Endothelial cell (in vitro differentiated cells): ENCODE measurements at regions not wholly inside any gene's neighbourhood (a gene's known extent, or its start where the extent isn't known, plus 50 kb on each side); places are given as distances from the start of the nearest gene placed in this dataset.

Source experiments
- DNase-seq: peaks from one replicate; pipeline ENCODE4 v3.0.0; 2021; ENCODE audit warnings: low spot score
- H3K27ac Mint-ChIP-seq: one replicate; pipeline ENCODE4 v1.8.0; 2021; ENCODE audit warnings: mixed read lengths, inconsistent platforms; ENCODE audit not compliant: unreplicated experiment
- H3K27me3 Mint-ChIP-seq: one replicate; pipeline ENCODE4 v1.8.0; 2021; ENCODE audit warnings: mild to moderate bottlenecking, moderate library complexity, mixed read lengths, inconsistent platforms; ENCODE audit not compliant: unreplicated experiment
- H3K36me3 Mint-ChIP-seq: one replicate; pipeline ENCODE4 v1.8.0; 2021; ENCODE audit warnings: mild to moderate bottlenecking, low read depth, mixed read lengths, inconsistent platforms; ENCODE audit not compliant: unreplicated experiment
- H3K4me1 Mint-ChIP-seq: one replicate; pipeline ENCODE4 v1.8.0; 2021; ENCODE audit warnings: mild to moderate bottlenecking, mixed read lengths, inconsistent platforms; ENCODE audit not compliant: unreplicated experiment
- H3K4me3 Mint-ChIP-seq: one replicate; pipeline ENCODE4 v1.8.0; 2021; ENCODE audit warnings: mild to moderate bottlenecking, mixed read lengths, inconsistent platforms; ENCODE audit not compliant: unreplicated experiment
- H3K9me3 Mint-ChIP-seq: one replicate; pipeline ENCODE4 v1.8.0; 2021; ENCODE audit warnings: mixed read lengths, inconsistent platforms; ENCODE audit not compliant: unreplicated experiment
- TF ChIP-seq, protein P1 (sequence below): fragments of 200-600 bp; sonication (generic); IDR thresholded peaks from one replicate; pipeline ENCODE4 v1.5.0; 2021; ENCODE audit warnings: antibody characterized with exemption; ENCODE audit not compliant: unreplicated experiment

DNA sequence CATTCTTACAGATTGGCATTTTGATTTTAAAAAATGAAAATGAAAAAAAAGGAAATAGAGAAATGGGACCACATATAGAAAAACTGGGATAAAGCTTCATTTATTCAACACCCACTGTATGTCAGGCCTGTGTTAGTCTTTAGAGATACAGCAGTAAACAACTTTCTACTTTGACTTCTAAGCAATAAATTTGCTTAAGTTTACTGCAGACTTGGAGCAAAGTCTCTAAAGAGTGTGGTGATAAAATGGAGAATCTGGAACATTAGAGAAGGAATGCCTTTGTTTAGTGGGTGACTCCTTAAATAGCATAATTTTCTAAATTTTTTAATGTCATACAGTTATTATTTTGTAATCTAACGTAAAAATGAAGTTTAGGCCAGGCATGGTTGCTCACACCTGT lies 80.7 kb upstream of the CNKSR3 start:
- TF ChIP-seq, protein P1, sequence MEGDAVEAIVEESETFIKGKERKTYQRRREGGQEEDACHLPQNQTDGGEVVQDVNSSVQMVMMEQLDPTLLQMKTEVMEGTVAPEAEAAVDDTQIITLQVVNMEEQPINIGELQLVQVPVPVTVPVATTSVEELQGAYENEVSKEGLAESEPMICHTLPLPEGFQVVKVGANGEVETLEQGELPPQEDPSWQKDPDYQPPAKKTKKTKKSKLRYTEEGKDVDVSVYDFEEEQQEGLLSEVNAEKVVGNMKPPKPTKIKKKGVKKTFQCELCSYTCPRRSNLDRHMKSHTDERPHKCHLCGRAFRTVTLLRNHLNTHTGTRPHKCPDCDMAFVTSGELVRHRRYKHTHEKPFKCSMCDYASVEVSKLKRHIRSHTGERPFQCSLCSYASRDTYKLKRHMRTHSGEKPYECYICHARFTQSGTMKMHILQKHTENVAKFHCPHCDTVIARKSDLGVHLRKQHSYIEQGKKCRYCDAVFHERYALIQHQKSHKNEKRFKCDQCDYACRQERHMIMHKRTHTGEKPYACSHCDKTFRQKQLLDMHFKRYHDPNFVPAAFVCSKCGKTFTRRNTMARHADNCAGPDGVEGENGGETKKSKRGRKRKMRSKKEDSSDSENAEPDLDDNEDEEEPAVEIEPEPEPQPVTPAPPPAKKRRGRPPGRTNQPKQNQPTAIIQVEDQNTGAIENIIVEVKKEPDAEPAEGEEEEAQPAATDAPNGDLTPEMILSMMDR, result no peak
- Mint-ChIP-seq H3K4me1 (no peaks in the 10 kb centered on the region), H3K4me3 (no peak overlapping the region), H3K9me3 (no peaks in the 10 kb centered on the region), H3K27ac (no peak overlapping the region), H3K27me3 (peaks cover 2% of the 10 kb centered on the region), H3K36me3 (no peaks in the 10 kb centered on the region)
- DNase-seq, result no peak

DNA sequence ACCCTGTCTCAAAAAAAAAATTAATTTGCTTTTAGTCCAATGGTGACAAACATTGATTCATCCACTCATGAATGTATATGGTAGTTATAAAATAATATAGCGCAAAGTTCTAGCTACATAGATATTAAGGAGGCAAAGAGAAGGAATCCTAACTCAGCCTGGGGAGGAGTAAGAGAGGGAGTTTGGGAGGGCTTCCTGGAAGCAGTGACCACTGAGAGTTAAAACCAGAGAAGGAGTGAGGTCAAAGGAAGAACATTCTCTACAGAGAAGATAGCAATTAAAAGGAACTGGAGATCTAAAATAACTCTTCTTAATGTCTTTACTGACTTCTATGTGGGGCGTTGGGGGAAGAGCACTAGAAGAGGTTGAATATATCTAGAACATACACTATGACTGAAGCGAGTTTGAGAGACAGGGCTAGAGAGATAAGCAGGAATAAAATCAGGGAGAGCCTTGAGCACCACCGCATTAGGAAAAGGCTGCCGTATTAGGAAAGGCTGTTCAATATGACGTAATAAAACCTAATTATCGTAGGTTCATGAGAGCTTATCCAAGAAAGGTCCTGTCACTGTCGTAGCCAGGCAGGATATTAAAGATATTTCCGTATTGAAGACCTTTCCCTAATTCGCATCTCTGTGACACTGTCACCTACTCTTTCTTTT lies 81.8 kb upstream of the CNKSR3 start:
- DNase-seq, result no peak
- Mint-ChIP-seq H3K36me3 (no peaks in the 10 kb centered on the region), H3K4me1 (no peaks in the 10 kb centered on the region), H3K9me3 (no peaks in the 10 kb centered on the region), H3K27ac (no peak overlapping the region), H3K27me3 (peaks cover 2% of the 10 kb centered on the region), H3K4me3 (no peak overlapping the region)
- TF ChIP-seq, protein P1, result no peak

DNA sequence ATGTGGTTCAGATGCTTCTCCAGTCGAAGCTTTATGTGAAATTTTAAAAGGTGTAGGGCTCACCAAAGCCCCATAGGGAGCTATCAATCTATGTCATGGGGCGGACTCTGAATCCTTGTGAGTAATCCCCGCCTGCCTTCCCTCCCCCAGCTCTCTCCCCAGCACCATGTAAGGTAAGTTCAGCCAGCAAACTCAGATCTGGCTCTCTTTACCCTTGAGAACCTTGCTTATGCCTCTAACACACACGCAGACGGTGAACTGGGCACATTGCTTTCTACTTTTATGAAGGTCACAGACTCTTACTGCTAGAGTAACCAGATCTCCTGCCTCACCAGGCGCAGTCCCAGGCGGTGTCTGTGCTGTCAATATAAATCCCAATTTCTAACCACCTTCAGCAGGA lies 82.6 kb upstream of the CNKSR3 start:
- Mint-ChIP-seq H3K9me3 (no peaks in the 10 kb centered on the region), H3K27ac (no peak overlapping the region), H3K4me3 (no peak overlapping the region), H3K36me3 (no peaks in the 10 kb centered on the region), H3K27me3 (peaks cover 2% of the 10 kb centered on the region), H3K4me1 (no peaks in the 10 kb centered on the region)
- TF ChIP-seq, protein P1, result no peak
- DNase-seq, result no peak

GRCh38 chr6:154594496-154595198 lies 84.2 kb upstream of the CNKSR3 start:
- Mint-ChIP-seq H3K4me3 (no peak overlapping the region), H3K27me3 (peaks cover 2% of the 10 kb centered on the region), H3K36me3 (no peaks in the 10 kb centered on the region), H3K27ac (no peak overlapping the region), H3K9me3 (no peaks in the 10 kb centered on the region), H3K4me1 (no peaks in the 10 kb centered on the region)
- DNase-seq, result no peak
- TF ChIP-seq, protein P1, result no peak

- no peak overlapping the region for H3K4me3 Mint-ChIP-seq
These were observed 85.1 kb upstream of the CNKSR3 start for GRCh38 chr6:154595538-154595937.

More at GRCh38 chr6:154595538-154595937, 85.1 kb upstream of the CNKSR3 start:
- no peaks in the 10 kb centered on the region for H3K9me3 Mint-ChIP-seq
- TF ChIP-seq, protein P1, result no peak
- DNase-seq, result no peak
- no peak overlapping the region for H3K27ac Mint-ChIP-seq
- no peaks in the 10 kb centered on the region for H3K4me1 Mint-ChIP-seq
- no peaks in the 10 kb centered on the region for H3K36me3 Mint-ChIP-seq
- peaks cover 2% of the 10 kb centered on the region for H3K27me3 Mint-ChIP-seq
